Suprapubic skin (tissue), 3 donors: ENCODE measurements at regions not wholly inside any gene's neighbourhood (a gene's known extent, or its start where the extent isn't known, plus 50 kb on each side); places are given as distances from the start of the nearest gene placed in this dataset.

Experiments
- CTCF ChIP-seq, 2 donors: fragments of 200-600 bp in 1 of 2; fragments of 450-650 bp in 1 of 2; sonication (generic) in 1 of 2; IDR thresholded peaks; one replicate each; pipeline ENCODE4 v1.5.1; 2016 to 2019; ENCODE audit warnings: antibody characterized with exemption in 2 of 2, mild to moderate bottlenecking in 1 of 2, moderate library complexity in 1 of 2
- POLR2A ChIP-seq, 2 donors: fragments of 450-650 bp; IDR thresholded peaks; one replicate each; pipeline ENCODE4 v1.6.1; 2017; ENCODE audit warnings: antibody characterized with exemption in 2 of 2, mild to moderate bottlenecking in 2 of 2, moderate library complexity in 2 of 2

GRCh38 chr4:32394255-32394654 is 1674.1 kb downstream of the PCDH7 start:
- TF ChIP-seq CTCF (IDR thresholded peaks at IDR 0.05), result no peak
- TF ChIP-seq POLR2A (IDR thresholded peaks at IDR 0.05), result no peak
